HEK293 (cell line): ENCODE measurements at regions not wholly inside any gene's neighbourhood (a gene's known extent, or its start where the extent isn't known, plus 50 kb on each side); places are given as distances from the start of the nearest gene placed in this dataset.

Experiments
- CTCF ChIA-PET: fragments of 350-600 bp; formaldehyde crosslinking; extraction: SDS; loops from one replicate; lab custom pipeline; 2021; ENCODE audit warnings: antibody characterized with exemption; lab: Yijun Ruan, JAX
- POLR2A ChIA-PET: fragments of 300-600 bp; formaldehyde crosslinking; extraction: SDS; loops from one replicate; lab custom pipeline; 2020; ENCODE audit warnings: antibody characterized with exemption, inconsistent platforms; lab: Yijun Ruan, JAX
- H3K27ac ChIP-seq: fragments of 200-500 bp; sonication (Bioruptor generic); 2 replicates; pipeline ENCODE4 v1.5.1; 2014; ENCODE audit warnings: low read depth, low read length, control low read depth, inconsistent platforms; ENCODE audit errors: extremely low read depth
- H3K36me3 ChIP-seq, 2 experiments: fragments of 200-500 bp in 1 of 2; sonication (Bioruptor generic) in 1 of 2; 1 replicate in 1 of 2; 2 replicates in 1 of 2; pipeline ENCODE4 v1.5.1; 2014 to 2017; ENCODE audit warnings: inconsistent platforms in 2 of 2, low read length in 2 of 2; ENCODE audit not compliant: control insufficient read depth in 2 of 2, insufficient read depth in 1 of 2
- H3K4me1 ChIP-seq: fragments of 200-500 bp; sonication (Bioruptor generic); 2 replicates; pipeline ENCODE4 v1.5.1; 2014; ENCODE audit warnings: mild to moderate bottlenecking, low read length, inconsistent platforms; ENCODE audit not compliant: control insufficient read depth, insufficient read depth
- H3K4me3 ChIP-seq: 2 replicates; pipeline ENCODE4 v1.5.1; 2011; ENCODE audit warnings: low read depth, mild to moderate bottlenecking, control low read depth, low read length, moderate library complexity
- H3K9me3 ChIP-seq: fragments of 200-500 bp; sonication (Bioruptor generic); 2 replicates; pipeline ENCODE4 v1.5.1; 2014; ENCODE audit warnings: low read depth, low read length, inconsistent platforms; ENCODE audit not compliant: control insufficient read depth, insufficient read depth
- GLI2 ChIP-seq: fragments of 450-650 bp; formaldehyde crosslinking; IDR thresholded peaks from 2 replicates; pipeline ENCODE4; 2017; ENCODE audit warnings: missing biosample characterization, missing genetic modification characterization, low read depth, borderline replicate concordance
- INSM2 ChIP-seq: fragments of 450-650 bp; formaldehyde crosslinking; IDR thresholded peaks from 2 replicates; pipeline ENCODE4 v1.5.1; 2016; ENCODE audit warnings: missing biosample characterization, missing genetic modification characterization
- REST ChIP-seq: fragments of 450-650 bp; formaldehyde crosslinking; IDR thresholded peaks from 2 replicates; pipeline ENCODE4 v1.5.1; 2016; ENCODE audit warnings: missing biosample characterization, missing genetic modification characterization
- ZBTB6 ChIP-seq: fragments of 450-650 bp; formaldehyde crosslinking; IDR thresholded peaks from 2 replicates; pipeline ENCODE4 v1.5.1; 2017; ENCODE audit warnings: missing biosample characterization, missing genetic modification characterization
- ZNF184 ChIP-seq: fragments of 450-650 bp; IDR thresholded peaks from 2 replicates; pipeline ENCODE4 v1.5.1; 2018; ENCODE audit warnings: missing biosample characterization, mild to moderate bottlenecking, missing genetic modification characterization
- ZNF354C ChIP-seq: fragments of 450-650 bp; formaldehyde crosslinking; IDR thresholded peaks from 2 replicates; pipeline ENCODE4 v1.5.1; 2016; ENCODE audit warnings: missing biosample characterization, missing genetic modification characterization, low read depth, borderline replicate concordance
- ZNF518A ChIP-seq: fragments of 450-650 bp; formaldehyde crosslinking; conservative IDR thresholded peaks from 2 replicates; pipeline ENCODE4 v1.5.1; 2016; ENCODE audit warnings: low read depth, missing biosample characterization, missing genetic modification characterization
- ZNF548 ChIP-seq: fragments of 450-650 bp; formaldehyde crosslinking; IDR thresholded peaks from 2 replicates; pipeline ENCODE4 v1.5.1; 2016; ENCODE audit warnings: missing biosample characterization, missing genetic modification characterization
- ZNF585B ChIP-seq: fragments of 450-650 bp; formaldehyde crosslinking; IDR thresholded peaks from 2 replicates; pipeline ENCODE4 v1.5.1; 2016; ENCODE audit warnings: missing biosample characterization, missing genetic modification characterization
- ZNF660 ChIP-seq: fragments of 450-650 bp; IDR thresholded peaks from 2 replicates; pipeline ENCODE4 v1.5.1; 2018; ENCODE audit warnings: missing biosample characterization, mild to moderate bottlenecking, missing genetic modification characterization
- ZNF747 ChIP-seq: fragments of 450-650 bp; formaldehyde crosslinking; IDR thresholded peaks from 2 replicates; pipeline ENCODE4 v1.5.1; 2016; ENCODE audit warnings: missing biosample characterization, missing genetic modification characterization
- ZNF76 ChIP-seq: fragments of 450-650 bp; formaldehyde crosslinking; IDR thresholded peaks from 2 replicates; pipeline ENCODE4; 2016; ENCODE audit warnings: low read depth, missing biosample characterization, missing genetic modification characterization, borderline replicate concordance
- ZNF768 ChIP-seq: fragments of 450-650 bp; formaldehyde crosslinking; IDR thresholded peaks from 2 replicates; pipeline ENCODE4 v1.5.1; 2018; ENCODE audit warnings: missing biosample characterization, mild to moderate bottlenecking, missing genetic modification characterization
- ZSCAN18 ChIP-seq: fragments of 450-650 bp; formaldehyde crosslinking; IDR thresholded peaks from 2 replicates; pipeline ENCODE4 v1.5.1; 2016; ENCODE audit warnings: missing biosample characterization, missing genetic modification characterization

GRCh38 chr3:55339390-55339789 is 147.7 kb downstream of the WNT5A start:
- TF ChIP-seq ZBTB6 (tag by site-specific recombination) (no peak), ZNF76 (tag by site-specific recombination) (no peak), REST (tag by site-specific recombination) (no peak), ZNF354C (tag by site-specific recombination) (no peak), ZNF585B (tag by site-specific recombination) (no peak), ZSCAN18 (tag by site-specific recombination) (no peak), ZNF768 (no peak), ZNF518A (tag by site-specific recombination) (no peak), GLI2 (tag by site-specific recombination) (no peak), INSM2 (tag by site-specific recombination) (no peak), ZNF660 (tag by site-specific recombination) (no peak), ZNF548 (tag by site-specific recombination) (no peak), ZNF747 (tag by site-specific recombination) (no peak), ZNF184 (tag by site-specific recombination) (no peak)
- CTCF ChIA-PET = no interaction called here
- POLR2A ChIA-PET = no interaction called here

More at GRCh38 chr3:55339390-55339789, 147.7 kb downstream of the WNT5A start:
- Histone ChIP-seq H3K27ac (no peak overlapping the region), H3K4me3 (no peak overlapping the region), H3K36me3 (no peaks in the 10 kb centered on the region), H3K9me3 (no peaks in the 10 kb centered on the region), H3K4me1 (no peaks in the 10 kb centered on the region)
